Tibial nerve (tissue), 3 donors: ENCODE measurements at regions not wholly inside any gene's neighbourhood (a gene's known extent, or its start where the extent isn't known, plus 50 kb on each side); places are given as distances from the start of the nearest gene placed in this dataset.

ENCODE experiments used
- POLR2A ChIP-seq, 2 donors: fragments of 450-650 bp; IDR thresholded peaks; one replicate each; pipeline ENCODE4 v1.6.1; 2017; ENCODE audit warnings: antibody characterized with exemption in 2 of 2, mild to moderate bottlenecking in 2 of 2, moderate library complexity in 2 of 2
- TF ChIP-seq, protein P1 (sequence below), 5 experiments: fragments of 200-600 bp in 3 of 5; fragments of 450-650 bp in 2 of 5; sonication (generic) in 3 of 5; IDR thresholded peaks; one replicate each; pipeline ENCODE4 v1.5.1; 2016 to 2019; ENCODE audit warnings: antibody characterized with exemption in 5 of 5, mild to moderate bottlenecking in 3 of 5, moderate library complexity in 2 of 5

DNA sequence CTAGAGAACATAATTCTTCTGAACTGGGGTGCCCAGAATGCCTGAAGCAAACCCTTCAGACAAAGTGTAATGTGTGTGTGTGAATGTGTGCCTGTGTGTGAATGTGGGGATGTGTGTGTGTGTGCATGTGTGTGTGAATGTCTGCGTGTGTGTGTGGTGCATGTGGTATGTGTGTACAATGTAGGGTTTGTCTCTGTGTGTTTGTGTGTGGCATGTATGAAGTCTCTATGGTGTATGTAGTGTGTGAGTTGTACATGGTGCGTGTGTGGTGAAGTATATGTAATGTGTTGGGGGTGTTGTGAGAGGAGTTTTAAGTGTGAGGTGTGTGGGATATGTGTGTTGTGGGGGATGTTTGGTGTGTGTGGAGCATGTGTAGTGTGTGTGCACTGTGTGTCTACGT lies 129.3 kb upstream of the SOX11 start:
- no peak for TF ChIP-seq POLR2A (IDR thresholded peaks at IDR 0.05)
- TF ChIP-seq, protein P1, sequence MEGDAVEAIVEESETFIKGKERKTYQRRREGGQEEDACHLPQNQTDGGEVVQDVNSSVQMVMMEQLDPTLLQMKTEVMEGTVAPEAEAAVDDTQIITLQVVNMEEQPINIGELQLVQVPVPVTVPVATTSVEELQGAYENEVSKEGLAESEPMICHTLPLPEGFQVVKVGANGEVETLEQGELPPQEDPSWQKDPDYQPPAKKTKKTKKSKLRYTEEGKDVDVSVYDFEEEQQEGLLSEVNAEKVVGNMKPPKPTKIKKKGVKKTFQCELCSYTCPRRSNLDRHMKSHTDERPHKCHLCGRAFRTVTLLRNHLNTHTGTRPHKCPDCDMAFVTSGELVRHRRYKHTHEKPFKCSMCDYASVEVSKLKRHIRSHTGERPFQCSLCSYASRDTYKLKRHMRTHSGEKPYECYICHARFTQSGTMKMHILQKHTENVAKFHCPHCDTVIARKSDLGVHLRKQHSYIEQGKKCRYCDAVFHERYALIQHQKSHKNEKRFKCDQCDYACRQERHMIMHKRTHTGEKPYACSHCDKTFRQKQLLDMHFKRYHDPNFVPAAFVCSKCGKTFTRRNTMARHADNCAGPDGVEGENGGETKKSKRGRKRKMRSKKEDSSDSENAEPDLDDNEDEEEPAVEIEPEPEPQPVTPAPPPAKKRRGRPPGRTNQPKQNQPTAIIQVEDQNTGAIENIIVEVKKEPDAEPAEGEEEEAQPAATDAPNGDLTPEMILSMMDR (IDR thresholded peaks at IDR 0.05), result no peak
